Activated effector memory CD4-positive, alpha-beta T cell treated with anti-CD3 and anti-CD28 coated beads, Interleukin-2, amount 50 U/mL, for 16 hours (primary cell): ENCODE measurements at regions not wholly inside any gene's neighbourhood (a gene's known extent, or its start where the extent isn't known, plus 50 kb on each side); places are given as distances from the start of the nearest gene placed in this dataset.
"Not testable (repeated sequence)": the region's sequence is repeated elsewhere in the genome, so short reads cannot be mapped to it uniquely, and the experiment has no call there.

ENCODE experiments used
- DNase-seq: peaks from one replicate; pipeline ENCODE4 v3.0.0-alpha.2; 2020

DNA sequence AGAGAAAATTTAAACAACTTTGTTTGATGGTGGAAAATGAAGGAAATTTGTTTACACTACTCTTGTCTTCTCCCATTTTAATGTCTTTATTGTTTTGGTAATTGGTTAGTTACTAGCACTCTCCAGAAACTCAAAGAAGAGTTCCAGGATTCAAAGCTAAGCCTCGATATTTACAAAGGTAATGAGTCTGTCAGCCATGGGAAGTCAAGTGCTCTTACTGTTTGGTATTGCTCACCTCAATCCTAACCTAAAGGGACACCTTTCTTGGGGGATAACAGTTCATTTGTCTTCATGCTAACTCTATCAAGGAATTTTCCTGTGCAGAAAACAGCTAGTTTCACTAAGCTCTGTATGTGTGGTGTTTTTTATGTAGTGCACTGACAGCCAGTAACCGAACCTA is 222.9 kb upstream of the LMO3 start:
- no peak for DNase-seq

- no peak for DNase-seq
These were observed 201.8 kb upstream of the LMO3 start for GRCh38 chr12:16807731-16808130.

DNA sequence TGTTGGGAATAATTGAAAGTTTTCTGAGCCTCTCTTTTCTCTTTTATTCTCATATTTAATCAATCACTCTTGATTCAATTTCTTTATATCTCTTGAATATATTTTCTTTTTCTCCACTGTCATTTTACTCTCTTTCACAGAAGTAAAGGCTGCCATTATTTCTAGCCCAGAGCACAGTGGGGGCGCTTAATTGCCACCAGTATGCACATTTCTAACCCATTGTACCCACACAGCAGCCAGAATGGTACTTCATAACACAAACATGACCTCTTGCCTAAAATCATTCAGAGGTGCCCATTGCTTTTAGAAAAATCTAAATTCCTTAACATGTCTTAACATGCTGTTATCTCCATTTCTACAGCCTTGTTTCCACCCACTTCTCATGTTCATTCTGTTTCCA is 190.2 kb upstream of the LMO3 start:
- no peak for DNase-seq

GRCh38 chr12:16789204-16789790 is 183.3 kb upstream of the LMO3 start:
- no peak for DNase-seq

- DNase-seq: no peak
These were observed 182.7 kb upstream of the LMO3 start for GRCh38 chr12:16788506-16789203.

GRCh38 chr12:16785953-16786352 is 180.0 kb upstream of the LMO3 start:
- no peak for DNase-seq

DNA sequence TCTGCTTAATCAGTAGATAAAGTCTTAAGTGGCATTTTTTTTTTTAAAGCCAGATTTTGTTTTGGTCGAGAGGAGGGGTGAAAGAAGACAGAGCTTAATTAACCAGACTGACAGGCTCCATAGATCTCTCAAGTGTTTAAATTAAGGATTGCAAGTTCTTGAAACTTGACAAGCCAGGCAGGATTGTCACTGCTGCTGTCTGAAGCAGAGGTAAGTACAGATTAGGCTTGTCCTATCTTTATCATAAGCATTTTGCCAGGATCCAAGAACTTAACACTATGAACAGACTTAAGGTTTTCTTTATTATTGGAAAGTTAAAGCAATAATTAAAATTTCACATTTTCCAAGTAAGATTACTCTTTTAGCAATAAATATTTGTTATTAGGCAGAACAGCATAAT is 179.6 kb upstream of the LMO3 start:
- DNase-seq: no peak

DNA sequence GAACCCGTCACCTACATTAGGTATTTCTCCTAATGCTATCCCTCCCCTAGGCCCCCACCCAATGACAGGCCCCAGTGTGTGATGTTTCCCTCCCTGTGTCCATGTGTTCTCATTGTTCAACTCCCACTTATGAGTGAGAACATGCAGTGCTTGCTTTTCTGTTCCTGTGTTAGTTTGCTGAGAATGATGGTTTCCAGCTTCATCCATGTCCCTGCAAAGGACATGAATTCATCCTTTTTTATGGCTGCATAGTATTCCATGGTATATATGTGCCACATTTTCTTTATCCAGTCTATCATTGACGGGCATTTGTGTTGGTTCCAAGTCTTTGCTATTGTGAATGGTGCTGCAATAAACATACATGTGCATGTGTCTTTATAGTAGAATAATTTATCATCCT is 163.2 kb upstream of the LMO3 start:
- DNase-seq: not testable (repeated sequence)

DNA sequence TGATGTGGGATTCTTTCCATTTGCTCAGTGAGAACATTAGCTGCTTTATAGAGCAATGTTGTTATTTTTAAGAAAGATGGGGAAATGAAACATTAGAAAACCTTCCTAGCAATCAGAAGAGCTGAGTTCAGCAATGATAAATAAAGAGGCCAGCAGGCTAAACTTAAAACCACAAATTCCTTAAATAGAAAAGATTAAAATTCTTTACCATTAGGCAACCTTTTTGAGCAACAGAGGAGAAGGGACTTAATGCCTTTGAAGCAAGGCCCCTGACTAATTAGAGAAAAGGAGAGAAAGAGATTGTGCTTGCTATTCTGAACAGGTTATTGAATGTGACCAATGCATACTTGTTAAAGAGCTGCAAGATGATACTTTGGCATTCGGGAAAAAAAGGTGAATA is 160.8 kb upstream of the LMO3 start:
- no peak for DNase-seq

DNA sequence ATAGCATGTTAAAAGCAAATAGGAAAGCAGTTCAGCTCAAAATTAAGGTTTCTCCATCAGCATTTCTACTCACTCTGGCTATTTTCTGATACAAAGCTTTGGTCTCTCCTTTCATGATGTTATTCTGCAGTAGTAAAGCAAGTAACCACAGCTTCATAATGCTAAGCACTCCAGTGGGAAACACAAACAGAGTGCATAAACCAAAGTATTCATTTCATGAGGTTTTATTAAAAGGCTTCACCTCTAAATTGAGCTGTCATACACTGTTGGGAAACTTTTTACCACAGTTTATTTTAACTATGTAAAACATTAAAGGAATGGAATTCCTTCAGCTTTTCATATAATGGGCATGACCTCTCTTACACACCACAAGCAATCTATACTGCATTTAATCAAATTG is 157.9 kb upstream of the LMO3 start:
- DNase-seq: no peak

GRCh38 chr12:16756833-16757555 is 151.0 kb upstream of the LMO3 start:
- no peak for DNase-seq

- DNase-seq: no peak
These were observed 124.8 kb upstream of the LMO3 start for GRCh38 chr12:16730772-16731171.

GRCh38 chr12:16726879-16727278 is 120.9 kb upstream of the LMO3 start:
- no peak for DNase-seq

DNA sequence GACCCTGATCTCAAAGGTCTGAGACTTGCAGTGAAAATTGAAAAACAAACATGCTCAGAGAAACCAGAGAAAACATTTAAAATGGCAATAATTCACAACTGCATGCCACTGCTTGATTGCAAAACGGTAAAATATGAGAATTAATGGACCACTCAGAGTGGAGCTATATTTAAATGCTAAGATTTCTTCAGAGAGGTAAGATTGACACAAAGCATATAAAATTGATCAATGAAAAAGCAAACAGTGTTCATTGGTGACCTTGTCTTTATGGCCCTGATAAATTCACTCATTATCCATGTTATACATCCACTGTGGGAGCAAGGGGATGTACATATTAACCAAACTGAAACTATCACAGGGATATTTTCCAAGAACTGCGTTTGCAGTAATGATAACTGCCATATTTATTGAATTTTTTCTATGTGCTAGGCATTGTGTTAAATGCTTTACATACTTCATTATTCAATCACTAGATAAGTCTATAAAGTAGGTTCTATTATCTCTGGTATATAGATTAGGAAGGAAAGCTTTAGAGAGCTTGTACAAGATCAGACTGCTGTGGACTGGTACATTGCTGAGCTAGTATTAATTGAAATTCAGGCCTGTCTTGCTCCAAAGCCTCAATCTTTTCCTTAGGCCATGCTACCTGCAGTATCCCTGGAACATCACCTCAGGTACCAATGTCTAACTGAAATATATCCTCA is 113.9 kb upstream of the LMO3 start:
- DNase-seq: no peak

DNA sequence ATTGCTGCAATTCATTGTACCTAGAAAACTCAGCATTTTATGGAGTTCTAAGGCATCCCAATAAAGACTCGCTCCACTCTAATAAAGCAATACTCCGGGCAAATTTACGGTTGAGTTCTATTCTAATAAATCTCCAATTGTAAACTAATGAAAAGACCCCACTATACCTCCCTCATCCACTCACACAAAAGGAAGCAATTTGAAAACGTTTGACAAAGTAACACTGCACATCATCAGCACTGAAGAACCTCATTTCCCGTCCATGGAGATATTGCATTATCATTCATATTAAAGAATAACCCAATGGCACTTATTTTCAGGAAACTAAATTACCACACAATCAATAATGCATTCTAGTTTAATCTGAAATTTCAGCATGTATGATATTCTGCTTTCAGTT is 111.0 kb upstream of the LMO3 start:
- DNase-seq: no peak

DNA sequence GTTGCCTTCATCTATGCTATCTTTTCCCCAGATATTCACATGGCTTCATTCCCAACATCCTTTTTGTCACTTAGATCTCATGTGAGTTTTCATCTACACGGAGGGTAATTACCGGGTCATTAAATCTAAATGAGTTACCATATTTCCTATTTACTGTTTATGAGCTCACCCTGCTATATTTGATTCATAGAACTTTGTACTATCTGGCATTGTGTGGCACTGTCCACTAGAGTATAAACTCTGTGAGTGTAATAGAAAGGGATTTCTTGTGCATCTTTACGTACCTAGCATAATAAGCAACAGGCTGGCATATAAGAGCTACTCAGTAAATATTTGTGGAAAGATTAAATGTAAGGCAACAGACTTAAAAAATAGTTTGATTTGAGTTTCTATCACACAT is 86.1 kb upstream of the LMO3 start:
- no peak for DNase-seq

- DNase-seq: no peak
These were observed 85.7 kb upstream of the LMO3 start for GRCh38 chr12:16691624-16692023.

DNA sequence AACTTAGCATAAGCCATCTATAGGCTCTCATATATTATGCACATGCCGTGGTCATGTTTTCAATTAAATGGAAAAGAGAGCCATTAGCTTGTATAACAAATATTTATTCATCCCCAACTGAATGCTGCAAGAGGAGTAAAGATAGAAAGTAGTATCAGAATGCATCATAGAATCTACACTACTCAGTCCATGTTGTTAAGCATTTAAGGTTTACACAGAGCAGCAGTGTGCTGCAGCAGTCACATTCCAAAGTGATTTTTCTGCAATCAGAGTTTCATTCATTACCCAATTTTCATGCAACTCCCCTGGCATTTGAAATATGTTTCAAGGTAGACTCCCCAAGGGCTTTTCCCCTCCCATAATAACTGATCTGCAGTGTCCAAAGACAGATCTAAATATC is 82.2 kb upstream of the LMO3 start:
- DNase-seq: no peak

DNA sequence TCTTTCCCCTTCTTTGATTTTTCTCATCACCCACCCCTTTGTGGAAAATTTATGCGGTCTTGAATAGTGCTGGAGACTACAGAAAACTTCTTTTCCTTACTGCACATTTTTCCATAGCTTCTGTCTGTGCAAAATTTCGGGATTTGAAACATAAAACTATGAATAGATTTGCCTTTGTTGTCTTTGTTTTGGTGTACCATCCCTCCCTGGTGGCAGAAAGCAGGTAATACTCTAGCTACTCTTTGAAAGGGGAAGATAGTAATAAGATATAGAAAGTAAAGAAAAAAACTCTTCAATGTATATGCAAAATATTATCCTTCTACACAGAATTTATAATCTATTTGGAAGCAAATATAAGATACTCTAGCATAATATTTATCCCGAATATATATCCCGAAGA is 79.1 kb upstream of the LMO3 start:
- no peak for DNase-seq

GRCh38 chr12:16681196-16681595 is 75.2 kb upstream of the LMO3 start:
- DNase-seq: no peak

DNA sequence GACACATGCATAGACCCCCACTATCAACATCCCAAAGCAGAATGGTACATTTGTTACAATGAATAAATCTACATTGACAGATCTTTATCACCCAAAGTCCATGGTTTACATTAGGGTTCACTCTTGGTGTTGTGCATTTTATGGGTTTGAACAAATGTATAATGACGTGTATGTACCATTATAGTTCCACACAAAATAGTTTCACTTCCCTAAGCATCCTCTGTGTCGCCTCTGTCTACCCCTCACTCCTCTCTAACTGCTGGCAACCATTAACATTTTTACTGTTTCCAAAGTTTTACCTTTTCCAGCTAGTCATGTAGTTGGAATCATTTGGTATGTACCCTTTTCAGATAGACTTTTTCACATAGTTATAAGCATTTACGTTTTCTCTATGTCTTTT is 69.5 kb upstream of the LMO3 start:
- no peak for DNase-seq

DNA sequence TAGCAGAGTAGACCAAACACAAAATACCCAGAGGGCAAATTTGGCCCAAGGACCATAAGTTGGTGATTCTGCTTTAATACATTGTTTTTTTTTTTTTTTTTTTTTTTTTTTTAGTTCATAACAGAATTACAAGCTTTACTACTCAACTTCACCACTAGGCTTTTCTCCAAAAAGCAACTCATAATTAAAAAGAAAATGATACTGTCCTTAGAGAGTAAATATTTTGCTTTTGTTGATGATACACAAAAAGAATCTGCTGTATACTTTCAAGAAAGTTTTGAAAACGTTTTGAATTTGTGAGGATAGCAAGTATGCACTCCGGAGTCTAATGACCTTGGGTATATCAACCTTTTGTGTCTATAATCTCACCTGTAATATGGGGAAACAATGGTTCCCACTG is 68.9 kb upstream of the LMO3 start:
- no peak for DNase-seq

- DNase-seq: no peak
These were observed 64.6 kb upstream of the LMO3 start for GRCh38 chr12:16670456-16671050.
